Mesodermal cell (in vitro differentiated cells): ENCODE measurements at regions not wholly inside any gene's neighbourhood (a gene's known extent, or its start where the extent isn't known, plus 50 kb on each side); places are given as distances from the start of the nearest gene placed in this dataset.
"Not testable (repeated sequence)": the region's sequence is repeated elsewhere in the genome, so short reads cannot be mapped to it uniquely, and the experiment has no call there.

ENCODE experiments used
- H3K27ac ChIP-seq: 2 replicates; pipeline ENCODE4 v1.7.0; 2013; ENCODE audit warnings: mild to moderate bottlenecking, low read depth, low read length, moderate library complexity; ENCODE audit not compliant: severe bottlenecking
- H3K36me3 ChIP-seq: 2 replicates; pipeline ENCODE4 v1.7.1; 2013; ENCODE audit warnings: mild to moderate bottlenecking, low read length, moderate library complexity; ENCODE audit not compliant: control insufficient read depth, insufficient read depth
- H3K4me1 ChIP-seq: one replicate; pipeline ENCODE4 v1.7.1; 2013; ENCODE audit warnings: mild to moderate bottlenecking, low read length; ENCODE audit not compliant: insufficient read depth, control insufficient read depth, poor library complexity, severe bottlenecking
- H3K4me3 ChIP-seq: 2 replicates; pipeline ENCODE4 v1.7.0; 2013; ENCODE audit warnings: low read length, control low read depth, mild to moderate bottlenecking; ENCODE audit not compliant: insufficient read depth, poor library complexity, severe bottlenecking; ENCODE audit errors: extremely low read depth
- H3K9me3 ChIP-seq: 2 replicates; pipeline ENCODE4 v1.7.1; 2013; ENCODE audit warnings: mild to moderate bottlenecking, low read length, moderate library complexity; ENCODE audit not compliant: control insufficient read depth
- WGBS, 2 experiments: methylation state at CpG; one replicate each; pipeline ENCODE4 v1.1.5; 2013; ENCODE audit warnings: missing lambda C conversion rate in 2 of 2; ENCODE audit not compliant: insufficient coverage in 2 of 2; 5-methylcytosine and 5-hydroxymethylcytosine counted together

- Histone ChIP-seq H3K9me3 (no peaks in the 10 kb centered on the region), H3K4me1 (peaks cover 16% of the 10 kb centered on the region), H3K36me3 (no peaks in the 10 kb centered on the region), H3K4me3 (no peak overlapping the region), H3K27ac (no peak overlapping the region)
- 90 to 94% methylated on average over 16 of the region's 17 CpGs for WGBS, 2 experiments
Observed at GRCh38 chr16:86077243-86077940, 178.4 kb downstream of the IRF8 start.

DNA sequence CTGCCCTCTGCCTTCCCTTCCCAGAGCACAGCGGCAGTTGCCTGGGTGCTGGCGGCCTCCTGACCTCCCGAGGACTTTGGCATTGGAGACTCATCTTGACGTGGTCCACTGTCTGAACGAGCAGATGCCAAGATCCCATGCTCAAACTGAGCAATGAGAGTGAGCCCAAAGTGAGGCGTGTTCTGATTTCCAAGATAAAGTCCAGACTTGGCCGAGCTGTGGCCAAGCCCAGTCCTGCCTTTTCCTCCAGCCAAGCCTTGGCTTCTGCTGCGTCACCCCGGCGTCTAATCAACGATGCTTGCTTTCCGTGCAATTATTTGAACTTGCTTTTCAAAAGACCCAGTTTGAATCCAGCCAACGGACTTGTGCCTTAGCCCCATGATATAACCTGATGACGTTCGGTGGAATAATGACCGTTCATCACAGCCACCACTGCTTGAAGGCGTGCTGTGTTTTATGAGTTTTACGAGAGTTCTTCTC is 179.2 kb downstream of the IRF8 start:
- H3K36me3 ChIP-seq = no peaks in the 10 kb centered on the region
- peaks cover 16% of the 10 kb centered on the region for H3K4me1 ChIP-seq
- H3K9me3 ChIP-seq = no peaks in the 10 kb centered on the region
- 90 to 92% methylated on average over 18 of the region's 18 CpGs for WGBS, 2 experiments
- H3K27ac ChIP-seq = no peak overlapping the region
- H3K4me3 ChIP-seq = no peak overlapping the region

- not testable (repeated sequence) for H3K9me3 ChIP-seq, H3K27ac ChIP-seq, H3K4me3 ChIP-seq, H3K36me3 ChIP-seq
- 88 to 97% methylated on average over 13 of the region's 13 CpGs for WGBS, 2 experiments
- H3K4me1 ChIP-seq = peaks cover 16% of the 10 kb centered on the region
Observed at GRCh38 chr16:86078711-86079110, 179.7 kb downstream of the IRF8 start.

- H3K4me3 ChIP-seq = no peak overlapping the region
- H3K4me1 ChIP-seq = peaks cover 14% of the 10 kb centered on the region
- WGBS, 2 experiments = 94 to 95% methylated on average over 15 of the region's 15 CpGs
- H3K9me3 ChIP-seq = no peaks in the 10 kb centered on the region
- H3K27ac ChIP-seq = no peak overlapping the region
- no peaks in the 10 kb centered on the region for H3K36me3 ChIP-seq
Observed at GRCh38 chr16:86079255-86079885, 180.4 kb downstream of the IRF8 start.

DNA sequence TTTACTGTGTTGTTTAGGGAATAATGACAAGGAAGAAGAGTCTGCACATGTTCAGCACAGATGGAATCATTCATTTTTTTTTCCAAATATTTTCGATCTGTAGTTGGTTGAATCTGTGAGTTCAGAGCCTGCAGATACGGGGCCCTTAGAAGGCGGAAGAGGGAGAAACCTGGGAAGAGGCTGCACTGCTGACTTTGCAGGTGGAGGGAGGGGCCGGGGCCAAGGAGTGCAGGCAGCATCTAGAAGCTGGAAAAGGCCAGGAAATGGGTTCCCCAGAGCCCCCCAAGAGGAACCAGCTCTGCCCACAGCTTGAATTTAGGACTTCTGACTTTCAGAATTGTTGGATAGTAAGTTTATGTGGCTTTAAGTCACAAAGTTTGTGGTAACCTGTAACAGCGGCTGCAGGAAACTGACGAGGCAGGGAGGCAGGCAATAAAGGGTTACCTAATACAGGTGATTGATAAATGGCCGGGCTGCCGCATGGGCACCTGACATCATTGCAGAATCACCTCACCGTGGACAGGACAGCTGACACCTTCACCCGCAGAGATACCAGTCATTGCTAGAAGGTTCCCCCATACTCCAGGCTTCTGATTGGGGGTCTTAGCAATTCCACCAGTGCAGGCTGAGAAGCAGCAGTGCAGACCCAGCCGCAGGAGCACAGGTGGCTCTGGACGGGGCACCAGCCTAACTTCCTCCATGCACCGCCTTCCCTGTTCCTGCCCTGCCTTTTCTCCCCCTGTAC is 181.3 kb downstream of the IRF8 start:
- peaks cover 6% of the 10 kb centered on the region for H3K4me1 ChIP-seq
- WGBS, 2 experiments = 86 to 89% methylated on average over 10 to 11 of the region's 13 CpGs
- no peaks in the 10 kb centered on the region for H3K9me3 ChIP-seq
- H3K36me3 ChIP-seq = no peaks in the 10 kb centered on the region
- H3K4me3 ChIP-seq = no peak overlapping the region
- H3K27ac ChIP-seq = no peak overlapping the region

GRCh38 chr16:86080982-86081381 is 182.0 kb downstream of the IRF8 start:
- H3K9me3 ChIP-seq = no peaks in the 10 kb centered on the region
- H3K4me1 ChIP-seq = no peaks in the 10 kb centered on the region
- 83 to 100% methylated on average over 1 of the region's 6 CpGs for WGBS, 2 experiments
- H3K4me3 ChIP-seq = no peak overlapping the region
- H3K27ac ChIP-seq = no peak overlapping the region
- no peaks in the 10 kb centered on the region for H3K36me3 ChIP-seq

GRCh38 chr16:86082418-86083030 is 183.6 kb downstream of the IRF8 start:
- Histone ChIP-seq H3K4me1 (no peaks in the 10 kb centered on the region), H3K4me3 (no peak overlapping the region), H3K9me3 (no peaks in the 10 kb centered on the region), H3K36me3 (no peaks in the 10 kb centered on the region), H3K27ac (no peak overlapping the region)
- WGBS, 2 experiments = 70 to 74% methylated on average over 8 of the region's 10 CpGs

DNA sequence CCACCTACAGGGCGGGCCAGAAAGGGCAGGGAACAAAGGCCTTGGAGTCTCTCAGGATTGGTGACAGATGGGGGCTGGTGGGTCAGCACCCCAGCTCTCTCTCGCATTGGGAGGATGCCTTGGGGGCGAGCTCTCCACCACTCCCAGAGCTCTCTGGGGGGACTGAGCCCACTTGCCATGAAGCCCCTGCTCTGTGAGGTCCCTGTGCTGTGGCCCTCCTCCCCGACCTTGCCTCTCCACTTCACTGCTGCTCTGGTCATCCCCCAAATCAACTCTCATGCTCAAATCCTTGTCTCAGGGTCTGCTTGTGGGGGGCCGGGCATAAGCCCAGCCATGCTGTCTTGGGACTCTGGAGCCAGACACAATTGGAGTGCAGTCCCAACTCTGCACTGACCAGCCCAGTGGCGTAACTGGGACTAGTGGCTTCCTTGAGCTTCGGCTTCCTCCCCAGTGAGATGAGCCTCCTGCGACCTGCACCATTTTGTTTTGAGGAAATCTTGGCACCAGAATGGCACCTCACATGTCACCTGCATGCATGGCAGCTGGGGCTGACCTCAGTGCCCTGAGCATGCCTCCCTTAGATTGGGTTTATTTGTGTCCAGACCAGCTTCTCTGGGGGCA is 184.5 kb downstream of the IRF8 start:
- H3K4me3 ChIP-seq = no peak overlapping the region
- 88 to 95% methylated on average over 7 to 8 of the region's 8 CpGs for WGBS, 2 experiments

DNA sequence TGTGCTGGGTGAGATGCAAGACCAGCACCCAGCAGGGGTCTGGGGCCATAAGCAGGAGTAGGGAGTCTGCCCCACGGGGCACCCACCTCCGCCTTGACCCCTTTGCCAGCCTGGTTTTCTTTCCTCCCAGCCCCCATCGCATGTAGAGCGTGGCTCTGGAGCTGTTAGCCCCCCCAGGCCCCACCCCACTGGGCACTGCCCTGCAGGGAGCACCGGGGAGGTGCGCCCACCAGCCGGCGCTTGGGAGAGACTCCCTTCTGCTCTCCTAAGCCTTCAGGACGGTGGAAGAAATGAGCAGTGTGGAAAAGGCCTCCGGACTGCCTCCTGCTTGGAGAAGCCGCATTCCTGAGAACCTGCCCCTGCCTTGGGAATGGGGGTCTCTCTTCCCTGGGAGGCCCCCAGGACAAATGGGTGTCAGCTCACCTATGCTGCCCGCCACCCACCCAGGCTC is 186.2 kb downstream of the IRF8 start:
- Histone ChIP-seq H3K4me3 (no peak overlapping the region), H3K9me3 (no peaks in the 10 kb centered on the region), H3K27ac (no peak overlapping the region), H3K36me3 (no peaks in the 10 kb centered on the region), H3K4me1 (no peaks in the 10 kb centered on the region)
- WGBS, 2 experiments = 91 to 100% methylated on average over 4 to 7 of the region's 12 CpGs

More for the DNA sequence above, 184.5 kb downstream of the IRF8 start:
- Histone ChIP-seq H3K4me1 (no peaks in the 10 kb centered on the region), H3K36me3 (no peaks in the 10 kb centered on the region), H3K9me3 (no peaks in the 10 kb centered on the region), H3K27ac (no peak overlapping the region)

DNA sequence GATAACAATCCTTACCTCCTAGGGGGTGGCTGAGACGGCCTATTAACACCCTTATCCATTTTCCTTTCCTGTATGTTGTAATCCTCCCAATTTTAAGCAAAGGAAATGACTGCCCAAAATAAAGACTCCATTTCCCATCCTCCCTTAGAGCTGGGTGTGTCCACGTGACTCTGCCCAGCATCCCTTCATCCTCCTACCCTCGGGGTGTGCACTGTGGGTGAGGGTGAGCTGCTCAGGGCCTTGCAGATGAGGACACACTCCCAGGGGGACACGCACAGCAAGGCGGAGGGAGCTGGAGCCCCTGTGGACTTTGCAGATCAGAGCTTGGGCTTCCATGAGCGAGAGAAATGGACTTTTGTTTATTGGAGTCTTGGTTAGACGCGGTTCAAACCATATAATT is 186.8 kb downstream of the IRF8 start:
- H3K36me3 ChIP-seq = no peaks in the 10 kb centered on the region
- no peaks in the 10 kb centered on the region for H3K4me1 ChIP-seq
- 88 to 93% methylated on average over 3 to 4 of the region's 8 CpGs for WGBS, 2 experiments
- H3K4me3 ChIP-seq = no peak overlapping the region
- H3K9me3 ChIP-seq = no peaks in the 10 kb centered on the region
- no peak overlapping the region for H3K27ac ChIP-seq
